ENCODE measurements at regions not wholly inside any gene's neighbourhood (a gene's known extent, or its start where the extent isn't known, plus 50 kb on each side); places are given as distances from the start of the nearest gene placed in this dataset.

GRCh38 chr5:40221255-40221654 is 458.5 kb upstream of the PTGER4 start:
- no peak for TF ChIP-seq CTCF (IDR thresholded peaks at IDR 0.05)
- no peak for TF ChIP-seq POLR2A (IDR thresholded peaks at IDR 0.05)
